H1 (cell line): ENCODE measurements at regions not wholly inside any gene's neighbourhood (a gene's known extent, or its start where the extent isn't known, plus 50 kb on each side); places are given as distances from the start of the nearest gene placed in this dataset.

Experiments
- FOSL1 ChIP-seq: IDR thresholded peaks from 2 replicates; pipeline ENCODE4 v1.6.1; 2011; ENCODE audit warnings: mild to moderate bottlenecking, low read depth, low read length, moderate library complexity; ENCODE audit not compliant: insufficient read depth
- HDAC2 ChIP-seq, 2 experiments: fragments of 300-600 bp in 1 of 2; sonication (generic) in 1 of 2; IDR thresholded peaks; 2 replicates each; pipeline ENCODE4 v1.6.1; 2011 to 2012; ENCODE audit warnings: low read depth in 2 of 2, low read length in 2 of 2, mild to moderate bottlenecking in 2 of 2, moderate library complexity in 2 of 2, borderline replicate concordance in 1 of 2, inconsistent platforms in 1 of 2
- NANOG ChIP-seq: IDR thresholded peaks from 2 replicates; pipeline ENCODE4 v1.6.1; 2011; ENCODE audit warnings: low read length, low read depth, mild to moderate bottlenecking, inconsistent platforms; ENCODE audit not compliant: insufficient read depth, poor library complexity, severe bottlenecking
- POLR2A ChIP-seq, 2 experiments: IDR thresholded peaks; 1 replicate in 1 of 2; 2 replicates in 1 of 2; pipeline ENCODE4 v1.6.1; 2011; ENCODE audit warnings: low read depth in 2 of 2, low read length in 2 of 2, mild to moderate bottlenecking in 2 of 2; ENCODE audit errors: control extremely low read depth in 1 of 2
- RXRA ChIP-seq: IDR thresholded peaks from 2 replicates; pipeline ENCODE4 v1.6.1; 2011; ENCODE audit warnings: low read depth, mild to moderate bottlenecking, low read length, moderate library complexity; ENCODE audit not compliant: insufficient read depth
- TF ChIP-seq, protein P1 (sequence below): fragments of 300-600 bp; sonication (generic); IDR thresholded peaks from 2 replicates; pipeline ENCODE4 v1.7.1; 2012; ENCODE audit warnings: low read length, moderate library complexity, mild to moderate bottlenecking, inconsistent platforms; ENCODE audit not compliant: insufficient replicate concordance
- TF ChIP-seq, protein P2 (sequence below): IDR thresholded peaks from 2 replicates; pipeline ENCODE4 v1.6.1; 2012; ENCODE audit warnings: low read length, inconsistent platforms
- TF ChIP-seq, protein P3 (sequence below): IDR thresholded peaks from 2 replicates; pipeline ENCODE4 v1.6.1; 2012; ENCODE audit warnings: inconsistent platforms

DNA sequence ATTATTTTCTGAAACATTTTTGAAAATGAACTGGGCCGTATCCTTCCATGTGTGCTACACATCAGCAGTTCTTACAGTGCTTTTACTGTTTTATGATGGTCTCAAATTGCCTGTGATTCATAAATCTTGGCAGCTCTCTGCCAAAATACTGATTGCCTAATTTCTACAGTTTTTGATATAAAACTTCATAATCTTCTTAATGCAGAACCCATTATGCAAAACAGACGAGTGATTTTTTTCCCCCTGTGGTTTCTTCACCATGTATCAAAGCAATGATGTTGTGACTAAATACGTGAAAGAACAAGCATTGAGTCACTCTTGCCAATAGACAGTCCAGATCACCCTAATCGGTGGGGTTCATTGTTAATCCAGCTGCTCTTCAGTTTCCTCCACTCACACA lies 156.4 kb upstream of the WDR1 start (continued):
- TF ChIP-seq, protein P1, sequence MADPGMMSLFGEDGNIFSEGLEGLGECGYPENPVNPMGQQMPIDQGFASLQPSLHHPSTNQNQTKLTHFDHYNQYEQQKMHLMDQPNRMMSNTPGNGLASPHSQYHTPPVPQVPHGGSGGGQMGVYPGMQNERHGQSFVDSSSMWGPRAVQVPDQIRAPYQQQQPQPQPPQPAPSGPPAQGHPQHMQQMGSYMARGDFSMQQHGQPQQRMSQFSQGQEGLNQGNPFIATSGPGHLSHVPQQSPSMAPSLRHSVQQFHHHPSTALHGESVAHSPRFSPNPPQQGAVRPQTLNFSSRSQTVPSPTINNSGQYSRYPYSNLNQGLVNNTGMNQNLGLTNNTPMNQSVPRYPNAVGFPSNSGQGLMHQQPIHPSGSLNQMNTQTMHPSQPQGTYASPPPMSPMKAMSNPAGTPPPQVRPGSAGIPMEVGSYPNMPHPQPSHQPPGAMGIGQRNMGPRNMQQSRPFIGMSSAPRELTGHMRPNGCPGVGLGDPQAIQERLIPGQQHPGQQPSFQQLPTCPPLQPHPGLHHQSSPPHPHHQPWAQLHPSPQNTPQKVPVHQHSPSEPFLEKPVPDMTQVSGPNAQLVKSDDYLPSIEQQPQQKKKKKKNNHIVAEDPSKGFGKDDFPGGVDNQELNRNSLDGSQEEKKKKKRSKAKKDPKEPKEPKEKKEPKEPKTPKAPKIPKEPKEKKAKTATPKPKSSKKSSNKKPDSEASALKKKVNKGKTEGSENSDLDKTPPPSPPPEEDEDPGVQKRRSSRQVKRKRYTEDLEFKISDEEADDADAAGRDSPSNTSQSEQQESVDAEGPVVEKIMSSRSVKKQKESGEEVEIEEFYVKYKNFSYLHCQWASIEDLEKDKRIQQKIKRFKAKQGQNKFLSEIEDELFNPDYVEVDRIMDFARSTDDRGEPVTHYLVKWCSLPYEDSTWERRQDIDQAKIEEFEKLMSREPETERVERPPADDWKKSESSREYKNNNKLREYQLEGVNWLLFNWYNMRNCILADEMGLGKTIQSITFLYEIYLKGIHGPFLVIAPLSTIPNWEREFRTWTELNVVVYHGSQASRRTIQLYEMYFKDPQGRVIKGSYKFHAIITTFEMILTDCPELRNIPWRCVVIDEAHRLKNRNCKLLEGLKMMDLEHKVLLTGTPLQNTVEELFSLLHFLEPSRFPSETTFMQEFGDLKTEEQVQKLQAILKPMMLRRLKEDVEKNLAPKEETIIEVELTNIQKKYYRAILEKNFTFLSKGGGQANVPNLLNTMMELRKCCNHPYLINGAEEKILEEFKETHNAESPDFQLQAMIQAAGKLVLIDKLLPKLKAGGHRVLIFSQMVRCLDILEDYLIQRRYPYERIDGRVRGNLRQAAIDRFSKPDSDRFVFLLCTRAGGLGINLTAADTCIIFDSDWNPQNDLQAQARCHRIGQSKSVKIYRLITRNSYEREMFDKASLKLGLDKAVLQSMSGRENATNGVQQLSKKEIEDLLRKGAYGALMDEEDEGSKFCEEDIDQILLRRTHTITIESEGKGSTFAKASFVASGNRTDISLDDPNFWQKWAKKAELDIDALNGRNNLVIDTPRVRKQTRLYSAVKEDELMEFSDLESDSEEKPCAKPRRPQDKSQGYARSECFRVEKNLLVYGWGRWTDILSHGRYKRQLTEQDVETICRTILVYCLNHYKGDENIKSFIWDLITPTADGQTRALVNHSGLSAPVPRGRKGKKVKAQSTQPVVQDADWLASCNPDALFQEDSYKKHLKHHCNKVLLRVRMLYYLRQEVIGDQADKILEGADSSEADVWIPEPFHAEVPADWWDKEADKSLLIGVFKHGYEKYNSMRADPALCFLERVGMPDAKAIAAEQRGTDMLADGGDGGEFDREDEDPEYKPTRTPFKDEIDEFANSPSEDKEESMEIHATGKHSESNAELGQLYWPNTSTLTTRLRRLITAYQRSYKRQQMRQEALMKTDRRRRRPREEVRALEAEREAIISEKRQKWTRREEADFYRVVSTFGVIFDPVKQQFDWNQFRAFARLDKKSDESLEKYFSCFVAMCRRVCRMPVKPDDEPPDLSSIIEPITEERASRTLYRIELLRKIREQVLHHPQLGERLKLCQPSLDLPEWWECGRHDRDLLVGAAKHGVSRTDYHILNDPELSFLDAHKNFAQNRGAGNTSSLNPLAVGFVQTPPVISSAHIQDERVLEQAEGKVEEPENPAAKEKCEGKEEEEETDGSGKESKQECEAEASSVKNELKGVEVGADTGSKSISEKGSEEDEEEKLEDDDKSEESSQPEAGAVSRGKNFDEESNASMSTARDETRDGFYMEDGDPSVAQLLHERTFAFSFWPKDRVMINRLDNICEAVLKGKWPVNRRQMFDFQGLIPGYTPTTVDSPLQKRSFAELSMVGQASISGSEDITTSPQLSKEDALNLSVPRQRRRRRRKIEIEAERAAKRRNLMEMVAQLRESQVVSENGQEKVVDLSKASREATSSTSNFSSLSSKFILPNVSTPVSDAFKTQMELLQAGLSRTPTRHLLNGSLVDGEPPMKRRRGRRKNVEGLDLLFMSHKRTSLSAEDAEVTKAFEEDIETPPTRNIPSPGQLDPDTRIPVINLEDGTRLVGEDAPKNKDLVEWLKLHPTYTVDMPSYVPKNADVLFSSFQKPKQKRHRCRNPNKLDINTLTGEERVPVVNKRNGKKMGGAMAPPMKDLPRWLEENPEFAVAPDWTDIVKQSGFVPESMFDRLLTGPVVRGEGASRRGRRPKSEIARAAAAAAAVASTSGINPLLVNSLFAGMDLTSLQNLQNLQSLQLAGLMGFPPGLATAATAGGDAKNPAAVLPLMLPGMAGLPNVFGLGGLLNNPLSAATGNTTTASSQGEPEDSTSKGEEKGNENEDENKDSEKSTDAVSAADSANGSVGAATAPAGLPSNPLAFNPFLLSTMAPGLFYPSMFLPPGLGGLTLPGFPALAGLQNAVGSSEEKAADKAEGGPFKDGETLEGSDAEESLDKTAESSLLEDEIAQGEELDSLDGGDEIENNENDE: no peak
- TF ChIP-seq FOSL1 (no peak), NANOG (no peak), HDAC2 (IDR thresholded peaks at IDR 0.05; ENCODE audit: borderline replicate concordance in 1 of 2, low read depth in 2 of 2, low read length in 2 of 2) (no peak), POLR2A (IDR thresholded peaks at IDR 0.05; ENCODE audit: control extremely low read depth in 1 of 2, low read depth in 2 of 2, low read length in 2 of 2) (no peak), RXRA (no peak)
- TF ChIP-seq, protein P2, sequence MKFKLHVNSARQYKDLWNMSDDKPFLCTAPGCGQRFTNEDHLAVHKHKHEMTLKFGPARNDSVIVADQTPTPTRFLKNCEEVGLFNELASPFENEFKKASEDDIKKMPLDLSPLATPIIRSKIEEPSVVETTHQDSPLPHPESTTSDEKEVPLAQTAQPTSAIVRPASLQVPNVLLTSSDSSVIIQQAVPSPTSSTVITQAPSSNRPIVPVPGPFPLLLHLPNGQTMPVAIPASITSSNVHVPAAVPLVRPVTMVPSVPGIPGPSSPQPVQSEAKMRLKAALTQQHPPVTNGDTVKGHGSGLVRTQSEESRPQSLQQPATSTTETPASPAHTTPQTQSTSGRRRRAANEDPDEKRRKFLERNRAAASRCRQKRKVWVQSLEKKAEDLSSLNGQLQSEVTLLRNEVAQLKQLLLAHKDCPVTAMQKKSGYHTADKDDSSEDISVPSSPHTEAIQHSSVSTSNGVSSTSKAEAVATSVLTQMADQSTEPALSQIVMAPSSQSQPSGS: no peak
- TF ChIP-seq, protein P3, sequence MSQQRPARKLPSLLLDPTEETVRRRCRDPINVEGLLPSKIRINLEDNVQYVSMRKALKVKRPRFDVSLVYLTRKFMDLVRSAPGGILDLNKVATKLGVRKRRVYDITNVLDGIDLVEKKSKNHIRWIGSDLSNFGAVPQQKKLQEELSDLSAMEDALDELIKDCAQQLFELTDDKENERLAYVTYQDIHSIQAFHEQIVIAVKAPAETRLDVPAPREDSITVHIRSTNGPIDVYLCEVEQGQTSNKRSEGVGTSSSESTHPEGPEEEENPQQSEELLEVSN: no peak
